GM12878 (cell line): ENCODE measurements at regions not wholly inside any gene's neighbourhood (a gene's known extent, or its start where the extent isn't known, plus 50 kb on each side); places are given as distances from the start of the nearest gene placed in this dataset.

ENCODE experiments used
- ATAC-seq: fragments of 200-7000 bp; cut with Tn5 transposase; 3 replicates; pipeline ENCODE4 v1.9.1; 2020; ENCODE audit warnings: mild to moderate bottlenecking, moderate library complexity
- BruUV-seq: library from RNA; stranded (reverse); fragments of 400-500 nt; replicated peaks from 2 replicates; lab custom pipeline; 2021; lab: Mats Ljungman, UMichigan
- CTCF ChIA-PET: fragments of 300-600 bp; sonication (Branson Sonifier 250); formaldehyde crosslinking; extraction: SDS; loops from one replicate; lab custom pipeline; 2021; ENCODE audit warnings: inconsistent platforms; lab: Yijun Ruan, JAX
- POLR2A ChIA-PET: fragments of 350-600 bp; formaldehyde crosslinking; extraction: SDS; loops from one replicate; lab custom pipeline; 2021; ENCODE audit warnings: inconsistent platforms; lab: Charles Lee
- RAD21 ChIA-PET: fragments of 300-600 bp; sonication (Branson Sonifier 250); formaldehyde crosslinking; loops from one replicate; lab custom pipeline; 2023; ENCODE audit warnings: antibody characterized with exemption; ENCODE audit not compliant: unreplicated experiment; lab: Charles Lee
- SMC1A ChIA-PET: fragments of 300-600 bp; sonication (Branson Sonifier 250); formaldehyde crosslinking; loops from one replicate; lab custom pipeline; 2023; ENCODE audit not compliant: unreplicated experiment, uncharacterized antibody; lab: Charles Lee
- DNase-seq: peaks from one replicate; pipeline ENCODE4 v3.0.0-alpha.2; 2011; ENCODE audit warnings: low read depth, low spot score
- FAIRE-seq: peaks from 3 replicates; lab custom pipeline; 2011; peaks lifted over from hg19 to GRCh38; lab: Jason Lieb, UNC
- H2AFZ ChIP-seq: 2 replicates; pipeline ENCODE4 v1.6.0; 2011; ENCODE audit warnings: low read depth, low read length, control low read depth; ENCODE audit not compliant: control insufficient read depth
- H3K27ac ChIP-seq: 2 replicates; pipeline ENCODE4 v1.5.1; 2011; ENCODE audit warnings: control low read depth; ENCODE audit not compliant: control insufficient read depth, insufficient read depth
- H3K27me3 ChIP-seq, 2 experiments: replicated peaks in 1 of 2; 2 replicates each; pipeline versions ENCODE4 v1.6.0 to v1.6.1; 2011; ENCODE audit warnings: low read length in 1 of 2; ENCODE audit not compliant: control insufficient read depth in 2 of 2, insufficient read depth in 2 of 2
- H3K36me3 ChIP-seq, 2 experiments: 2 replicates each; pipeline ENCODE4 v1.5.1; 2011; ENCODE audit warnings: low read length in 1 of 2; ENCODE audit not compliant: control insufficient read depth in 2 of 2, insufficient read depth in 2 of 2
- H3K4me1 ChIP-seq: 2 replicates; pipeline ENCODE4 v1.6.1; 2011; ENCODE audit warnings: mild to moderate bottlenecking, low read length, moderate library complexity, mixed read lengths; ENCODE audit not compliant: control insufficient read depth, insufficient read depth
- H3K4me2 ChIP-seq: 2 replicates; pipeline ENCODE4 v1.6.0; 2011; ENCODE audit warnings: control low read depth; ENCODE audit not compliant: control insufficient read depth, insufficient read depth
- H3K4me3 ChIP-seq: fragments of 200-600 bp; sonication (generic); 2 replicates; pipeline ENCODE4 v1.5.1; 2016
- H3K79me2 ChIP-seq: 2 replicates; pipeline ENCODE4 v1.6.0; 2011; ENCODE audit warnings: low read length; ENCODE audit not compliant: control insufficient read depth, insufficient read depth
- H3K9ac ChIP-seq: 2 replicates; pipeline ENCODE4 v1.8.0; 2011; ENCODE audit warnings: low read length, control low read depth, mixed read lengths; ENCODE audit not compliant: control insufficient read depth, insufficient read depth
- H3K9me3 ChIP-seq: replicated peaks from 3 replicates; pipeline ENCODE4 v1.5.1; 2011; ENCODE audit warnings: mild to moderate bottlenecking, low read length; ENCODE audit not compliant: control insufficient read depth, insufficient read depth
- H4K20me1 ChIP-seq: 2 replicates; pipeline ENCODE4 v1.6.0; 2011; ENCODE audit not compliant: control insufficient read depth, insufficient read depth
- BCL3 ChIP-seq: IDR thresholded peaks from 2 replicates; pipeline ENCODE4 v1.6.1; 2011; ENCODE audit warnings: borderline replicate concordance, low read depth, mild to moderate bottlenecking, moderate library complexity, low read length; ENCODE audit not compliant: insufficient read depth, poor library complexity, severe bottlenecking
- CBX3 ChIP-seq: fragments of 200-600 bp; sonication (generic); IDR thresholded peaks from 2 replicates; pipeline ENCODE4 v1.6.1; 2016; ENCODE audit warnings: low read depth, borderline replicate concordance
- CEBPB ChIP-seq, 2 experiments: fragments of 150-350 bp in 1 of 2; IDR thresholded peaks; 2 replicates each; pipeline ENCODE4 v1.6.1; 2012 to 2014; ENCODE audit warnings: low read depth in 2 of 2, low read length in 2 of 2, borderline replicate concordance in 1 of 2, inconsistent platforms in 1 of 2
- EED ChIP-seq: sonication (generic); IDR thresholded peaks from 2 replicates; pipeline ENCODE4 v1.6.1; 2016; ENCODE audit warnings: antibody characterized with exemption, low read depth
- LARP7 ChIP-seq: fragments of 450-650 bp; IDR thresholded peaks from 2 replicates; pipeline ENCODE4 v1.6.1; 2017; ENCODE audit warnings: mild to moderate bottlenecking
- MTA3 ChIP-seq: IDR thresholded peaks from 2 replicates; pipeline ENCODE4 v1.6.1; 2012; ENCODE audit warnings: low read length, inconsistent platforms, borderline replicate concordance
- PKNOX1 ChIP-seq: fragments of 450-650 bp; IDR thresholded peaks from 2 replicates; pipeline ENCODE4 v1.6.1; 2016; ENCODE audit warnings: mild to moderate bottlenecking
- RAD51 ChIP-seq: fragments of 450-650 bp; IDR thresholded peaks from 2 replicates; pipeline ENCODE4 v1.6.1; 2016; ENCODE audit warnings: moderate library complexity, mild to moderate bottlenecking, inconsistent platforms
- RCOR1 ChIP-seq: conservative IDR thresholded peaks from 2 replicates; pipeline ENCODE4 v1.6.1; 2012; ENCODE audit warnings: low read depth, low read length, improper control_type of control experiment
- SRF ChIP-seq, 2 experiments: IDR thresholded peaks; 2 replicates each; pipeline ENCODE4 v1.6.1; 2011; ENCODE audit warnings: low read depth in 2 of 2, low read length in 2 of 2, mild to moderate bottlenecking in 1 of 2, moderate library complexity in 1 of 2
- YBX1 ChIP-seq: fragments of 450-650 bp; IDR thresholded peaks from 2 replicates; pipeline ENCODE4 v1.6.1; 2016; ENCODE audit warnings: antibody characterized with exemption
- ZNF274 ChIP-seq: IDR thresholded peaks from one replicate; pipeline ENCODE4 v1.8.0; 2011; ENCODE audit not compliant: insufficient read length, insufficient read depth
- WGBS: methylation state at CpG from one replicate; pipeline ENCODE4 v1.1.6; 2016; ENCODE audit warnings: low lambda C conversion rate; ENCODE audit not compliant: insufficient replicate concordance, insufficient coverage; ENCODE audit errors: missing lambda C conversion rate; 5-methylcytosine and 5-hydroxymethylcytosine counted together
- in situ Hi-C: fragments of 300-500 bp; cut with MboI; formaldehyde crosslinking; loops from 9 replicates; pipeline ENCODE4 v1.14.3; 2018; ENCODE audit warnings: mixed read lengths
- intact Hi-C: fragments of 100-400 bp; cut with micrococcal nuclease; formaldehyde crosslinking; loops from one replicate; pipeline ENCODE4 v1.14.2; 2022; ENCODE audit not compliant: unreplicated experiment

GRCh38 chr16:79472426-79472825 lies 128.1 kb downstream of the MAF start:
- H3K4me3 ChIP-seq, result no peak overlapping the region
- H3K4me1 ChIP-seq, result no peaks in the 10 kb centered on the region
- POLR2A ChIA-PET, result no interaction called here
- H3K4me2 ChIP-seq, result no peak overlapping the region
- intact Hi-C loops (no loop called here), in situ Hi-C loops (no loop called here)
- no peak for DNase-seq
- BruUV-seq, result no TSS peak
- H4K20me1 ChIP-seq, result no peaks in the 10 kb centered on the region
- H2AFZ ChIP-seq, result no peak overlapping the region
- TF ChIP-seq EED (no peak), RCOR1 (no peak), MTA3 (no peak), ZNF274 (no peak), RAD51 (no peak)
- WGBS, result 0% methylated on average over 3 of the region's 3 CpGs
- H3K79me2 ChIP-seq, result no peaks in the 10 kb centered on the region
- FAIRE-seq, result no peak
- RAD21 ChIA-PET, result no interaction called here
- SMC1A ChIA-PET, result no interaction called here
- no peak for ATAC-seq
- no peak overlapping the region for H3K9ac ChIP-seq
- H3K9me3 ChIP-seq, result no peaks in the 10 kb centered on the region
- H3K27me3 ChIP-seq, result no peaks in the 10 kb centered on the region
- H3K36me3 ChIP-seq, result no peaks in the 10 kb centered on the region
- CTCF ChIA-PET, result no interaction called here
- no peak overlapping the region for H3K27ac ChIP-seq

DNA sequence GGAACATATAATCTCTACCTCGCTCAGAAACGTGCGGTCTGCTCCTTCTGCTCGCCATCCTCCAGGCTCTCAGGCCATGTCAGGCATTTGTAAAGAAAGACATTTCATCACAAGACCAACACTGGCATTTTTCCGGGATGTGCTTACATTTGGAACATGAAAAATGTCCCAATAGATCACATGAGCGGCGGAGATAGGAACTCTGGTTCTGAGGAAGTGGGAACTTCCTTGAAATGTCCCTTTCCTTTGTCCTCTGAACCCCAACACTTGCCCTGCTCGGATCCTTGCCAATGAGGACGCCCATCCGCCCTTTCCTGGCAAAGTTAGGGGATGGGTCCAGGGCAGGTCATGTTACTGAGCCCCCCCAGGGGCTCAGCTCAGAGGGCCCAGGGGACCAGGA lies 130.5 kb downstream of the MAF start:
- no peak for FAIRE-seq
- POLR2A ChIA-PET, result no interaction called here
- no TSS peak for BruUV-seq
- TF ChIP-seq PKNOX1, result no peak
- TF ChIP-seq SRF (IDR thresholded peaks at IDR 0.05; ENCODE audit: low read depth in 2 of 2, low read length in 2 of 2), result no peak
- TF ChIP-seq CEBPB (IDR thresholded peaks at IDR 0.05; ENCODE audit: borderline replicate concordance in 1 of 2, low read depth in 2 of 2, low read length in 2 of 2), result no peak
- TF ChIP-seq YBX1, result no peak
- no peak for TF ChIP-seq BCL3
- no peak for TF ChIP-seq LARP7
- TF ChIP-seq CBX3, result no peak
- no peak for ATAC-seq
- Histone ChIP-seq H3K27ac (no peak overlapping the region), H3K79me2 (no peaks in the 10 kb centered on the region), H3K36me3 (no peaks in the 10 kb centered on the region), H2AFZ (no peak overlapping the region), H3K27me3 (no peaks in the 10 kb centered on the region), H3K9me3 (no peaks in the 10 kb centered on the region), H3K9ac (no peak overlapping the region), H4K20me1 (no peaks in the 10 kb centered on the region), H3K4me1 (no peaks in the 10 kb centered on the region), H3K4me2 (no peak overlapping the region), H3K4me3 (no peak overlapping the region)
- SMC1A ChIA-PET, result no interaction called here
- no peak for DNase-seq
- intact Hi-C loops, result no loop called here
- CTCF ChIA-PET, result no interaction called here
- 27% methylated on average over 10 of the region's 10 CpGs for WGBS
- RAD21 ChIA-PET, result no interaction called here
- in situ Hi-C loops, result no loop called here
